NT2/D1 (cell line): ENCODE measurements at regions not wholly inside any gene's neighbourhood (a gene's known extent, or its start where the extent isn't known, plus 50 kb on each side); places are given as distances from the start of the nearest gene placed in this dataset.
"Not testable (repeated sequence)": the region's sequence is repeated elsewhere in the genome, so short reads cannot be mapped to it uniquely, and the experiment has no call there.

ENCODE experiments used
- SUZ12 ChIP-seq: IDR thresholded peaks from 2 replicates; pipeline ENCODE4 v1.6.1; 2011; ENCODE audit not compliant: insufficient read length, insufficient read depth; ENCODE audit errors: extremely low read depth
- YY1 ChIP-seq: IDR thresholded peaks from 2 replicates; pipeline ENCODE4 v1.6.1; 2011; ENCODE audit not compliant: insufficient read length, insufficient read depth
- ZNF274 ChIP-seq: IDR thresholded peaks from 2 replicates; pipeline ENCODE4 v1.6.1; 2011; ENCODE audit warnings: mild to moderate bottlenecking, low read depth, low read length

DNA sequence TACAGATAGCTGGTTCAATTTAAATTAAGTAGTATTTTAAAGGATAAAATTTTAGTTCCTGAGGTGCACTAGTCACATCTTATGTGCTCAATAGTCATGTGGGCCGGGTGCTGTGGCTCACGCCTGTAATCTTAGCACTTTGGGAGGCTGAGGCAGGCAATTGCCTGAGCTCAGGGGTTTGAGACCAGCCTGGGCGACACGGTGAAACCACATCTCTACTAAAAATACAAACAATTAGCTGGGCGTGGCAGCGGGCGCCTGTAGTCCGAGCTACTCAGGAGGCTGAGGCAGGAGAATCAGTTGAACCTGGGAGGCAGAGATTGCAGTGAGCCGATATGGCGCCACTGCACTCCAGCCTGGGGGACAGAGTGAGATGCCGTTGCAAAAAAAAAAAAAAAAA, 219.9 kb upstream of the HHIP start:
- not testable (repeated sequence) for TF ChIP-seq YY1, ZNF274, SUZ12
